GM21529 (cell line): ENCODE measurements at regions not wholly inside any gene's neighbourhood (a gene's known extent, or its start where the extent isn't known, plus 50 kb on each side); places are given as distances from the start of the nearest gene placed in this dataset.

Experiments used
- ATAC-seq: cut with Tn5 transposase; IDR thresholded peaks from one replicate; pipeline ENCODE4 v1.9.1; 2021; ENCODE audit not compliant: unreplicated experiment

DNA sequence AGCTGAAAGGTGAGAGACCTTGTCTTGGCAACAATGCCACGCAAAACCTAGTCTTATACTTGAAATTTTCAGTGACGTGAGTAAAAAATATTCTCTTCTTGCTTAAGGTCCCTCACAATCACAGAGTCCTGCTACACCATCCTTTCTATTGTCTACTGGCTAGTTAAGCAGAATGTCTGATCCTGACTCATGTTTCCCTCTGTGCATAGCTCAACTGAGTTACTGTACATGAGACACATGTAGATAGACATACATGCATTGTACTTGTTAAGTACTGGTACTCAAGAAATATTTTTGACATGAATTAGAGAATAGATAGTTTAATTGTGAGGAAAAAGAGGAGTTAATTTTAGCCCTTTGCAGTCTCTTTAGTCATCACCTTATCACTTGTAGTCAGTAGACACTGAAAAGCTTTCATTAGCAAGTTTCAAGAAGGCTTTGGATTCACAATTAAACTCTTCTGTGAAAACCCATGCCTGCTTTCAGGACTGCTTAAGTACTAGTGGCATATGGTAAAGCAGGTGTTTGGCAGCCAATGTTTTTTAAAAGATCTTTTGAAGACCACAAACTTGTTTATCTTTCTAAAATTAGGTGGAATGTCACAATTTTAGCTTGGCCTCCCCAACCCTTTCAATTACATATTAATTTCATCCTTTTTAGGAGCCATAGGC, 158.7 kb upstream of the CCDC150 start:
- ATAC-seq = no peak

DNA sequence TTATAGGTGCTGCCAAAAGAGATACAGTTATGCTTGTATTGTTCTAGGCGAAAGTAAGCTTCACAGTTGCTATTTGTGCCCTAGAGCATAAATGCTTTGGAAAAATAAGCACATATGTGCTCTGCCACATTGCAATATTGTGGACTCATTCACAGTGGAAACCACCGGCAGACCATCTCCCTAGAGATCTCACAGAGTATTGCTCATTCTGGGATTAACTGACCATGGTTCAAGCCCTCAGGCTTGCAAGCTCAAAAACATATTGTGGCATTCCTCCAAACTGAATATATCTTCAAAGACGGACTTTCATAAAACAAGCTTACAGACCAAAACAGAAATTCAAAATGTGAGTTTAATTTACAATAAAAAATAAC, 158.2 kb upstream of the CCDC150 start:
- ATAC-seq = no peak

DNA sequence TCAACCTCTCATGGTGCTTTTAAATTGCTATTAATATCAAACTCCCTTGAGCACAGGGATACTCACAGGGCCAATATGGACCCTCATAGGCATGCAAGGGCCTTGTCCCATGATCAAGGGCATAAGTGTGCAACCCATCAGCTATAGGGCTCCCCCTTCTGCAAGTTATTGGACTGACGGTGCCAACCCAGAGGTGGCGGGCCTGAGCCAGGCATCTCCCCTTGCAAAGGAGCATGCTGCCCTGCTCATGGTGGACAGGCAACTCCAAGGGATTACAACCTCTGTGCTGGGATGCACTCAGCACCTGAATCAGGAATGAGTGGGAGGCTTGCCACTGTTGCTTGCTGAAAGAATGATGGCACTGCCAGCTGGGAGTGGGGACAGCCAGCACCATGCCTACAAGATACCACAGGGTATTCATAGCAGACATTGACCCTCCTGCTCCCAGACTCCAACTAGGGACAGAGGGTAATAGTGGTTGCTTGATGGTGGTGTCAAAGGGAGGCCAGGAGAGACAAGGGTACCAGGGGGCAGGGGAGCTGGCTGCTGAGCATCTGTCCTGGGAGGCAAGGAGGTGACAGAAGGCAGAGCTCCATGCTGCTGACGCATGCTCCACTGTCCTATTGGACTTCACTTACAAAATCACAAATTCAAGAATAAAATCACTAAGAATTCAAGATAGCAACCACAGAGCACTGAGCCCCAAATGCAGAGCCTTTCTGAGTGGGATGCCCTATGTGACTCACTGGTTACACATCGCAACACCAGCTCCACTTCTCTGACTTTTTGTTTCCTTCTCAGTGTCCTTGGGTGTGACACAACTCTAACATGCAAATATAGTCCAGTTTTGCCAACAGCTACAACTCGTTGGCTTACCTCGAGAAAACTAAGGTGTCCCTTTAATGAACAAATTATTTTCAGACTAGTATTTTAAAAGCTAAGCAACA, 157.1 kb upstream of the CCDC150 start:
- no peak for ATAC-seq

DNA sequence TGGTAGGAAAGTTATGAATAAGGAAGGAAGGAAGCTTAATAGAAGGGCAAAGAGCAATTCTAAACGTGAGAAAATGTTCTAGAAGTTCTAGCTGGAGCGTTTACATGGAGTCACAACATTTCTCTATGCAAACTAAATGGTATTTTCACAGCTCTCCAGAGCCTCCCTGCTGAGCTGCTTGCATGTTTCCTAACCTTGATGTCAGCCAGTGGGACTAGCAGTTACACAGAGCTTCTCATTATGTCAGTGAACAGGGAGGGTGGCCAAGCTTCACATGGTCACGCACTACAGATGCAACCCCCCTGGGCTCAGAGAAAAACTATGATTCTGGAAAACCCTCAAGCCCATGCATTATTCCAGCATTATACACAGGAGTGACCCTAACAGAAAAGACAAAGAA, 153.4 kb upstream of the CCDC150 start:
- no peak for ATAC-seq

DNA sequence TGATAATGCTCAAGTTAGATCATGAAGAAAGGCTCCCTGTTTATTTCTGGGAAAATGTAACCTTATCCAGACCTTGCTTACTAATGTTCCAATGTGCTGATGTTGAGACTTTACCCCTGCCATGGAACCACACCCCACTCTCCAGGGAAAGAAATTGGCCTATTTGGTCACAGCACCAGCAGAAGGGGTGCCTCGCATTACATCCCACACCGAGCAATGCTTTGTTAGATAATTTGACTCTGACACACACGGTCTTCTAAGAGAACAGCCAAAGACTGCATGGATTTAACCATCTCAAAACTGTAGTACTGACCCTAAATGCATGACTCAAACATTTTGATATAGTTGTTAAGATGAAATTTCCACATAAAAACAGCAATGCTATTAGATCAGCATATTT, 152.1 kb upstream of the CCDC150 start:
- ATAC-seq = no peak

DNA sequence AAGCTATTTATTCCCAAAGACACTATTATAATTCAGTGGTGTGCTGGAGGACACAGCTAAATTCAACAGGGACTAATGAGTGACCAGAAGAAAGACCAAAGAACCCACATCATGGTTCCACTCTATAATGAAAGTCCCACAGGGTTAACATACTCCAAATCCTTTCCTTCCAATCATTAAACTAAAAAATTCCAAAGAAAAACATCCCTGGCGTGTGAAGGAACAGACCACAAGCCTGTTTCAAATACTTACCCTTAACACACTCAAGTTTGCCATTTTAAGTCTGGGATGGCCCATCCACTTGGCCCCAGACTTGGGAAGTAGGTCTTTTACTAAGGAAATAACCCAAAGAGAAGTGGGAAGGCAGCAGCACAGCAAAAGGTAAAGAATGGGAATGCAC, 150.1 kb upstream of the CCDC150 start:
- ATAC-seq = no peak

DNA sequence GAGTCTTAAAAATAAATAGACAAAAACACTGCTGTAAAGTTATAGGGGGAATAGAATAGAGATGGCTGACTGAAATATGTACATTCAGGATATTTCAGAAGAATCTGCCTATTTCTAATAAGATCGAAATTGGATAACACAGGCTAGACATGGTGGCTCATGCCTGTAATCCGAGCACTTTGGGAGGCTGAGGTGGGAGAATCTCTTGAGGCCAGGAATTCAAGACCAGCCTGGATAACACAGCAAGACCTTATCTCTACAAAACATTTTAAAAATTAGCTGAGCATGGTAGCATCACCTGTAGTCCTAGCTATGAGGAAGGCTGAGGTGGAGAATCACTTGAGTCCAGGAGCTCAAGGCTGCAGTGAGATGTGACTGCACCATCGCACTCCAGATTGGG, 146.6 kb upstream of the CCDC150 start:
- ATAC-seq = no peak

DNA sequence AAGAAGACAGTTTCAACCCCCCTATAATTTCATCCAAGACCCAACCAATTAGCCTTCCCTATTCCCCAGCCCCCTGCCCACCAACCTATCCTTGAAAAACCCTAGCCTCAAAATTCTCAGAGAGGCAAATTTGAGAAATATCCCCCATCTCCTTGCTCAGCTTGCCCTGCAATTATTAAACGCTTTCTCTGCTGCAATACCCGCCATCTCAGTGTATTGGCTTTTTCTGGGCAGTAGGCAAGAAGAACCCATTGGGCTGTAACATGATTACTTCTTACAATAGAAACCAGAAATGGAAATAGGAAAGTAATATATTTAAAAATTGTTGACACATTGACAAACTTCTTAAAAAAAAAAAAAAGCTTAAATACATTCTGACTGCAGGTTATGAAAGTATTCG, 140.6 kb upstream of the CCDC150 start:
- no peak for ATAC-seq

DNA sequence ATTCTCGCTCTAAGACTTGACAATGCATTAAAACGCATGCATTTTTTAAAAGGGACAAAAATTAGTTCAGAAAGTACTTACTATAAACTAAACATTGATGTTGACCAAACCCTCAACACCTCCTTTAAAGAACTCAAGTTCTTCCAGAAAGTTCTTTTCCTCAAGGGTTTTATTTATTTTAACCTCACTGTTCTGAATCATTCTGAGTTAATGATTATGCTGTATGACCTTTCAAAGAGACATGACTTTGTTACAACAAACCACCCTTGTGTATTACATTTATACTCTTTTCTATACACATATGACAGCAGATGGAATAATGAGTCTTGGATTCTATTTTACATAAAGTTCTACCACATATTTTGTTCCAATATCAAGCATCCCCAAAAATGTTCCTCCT, 139.8 kb upstream of the CCDC150 start:
- ATAC-seq = no peak

DNA sequence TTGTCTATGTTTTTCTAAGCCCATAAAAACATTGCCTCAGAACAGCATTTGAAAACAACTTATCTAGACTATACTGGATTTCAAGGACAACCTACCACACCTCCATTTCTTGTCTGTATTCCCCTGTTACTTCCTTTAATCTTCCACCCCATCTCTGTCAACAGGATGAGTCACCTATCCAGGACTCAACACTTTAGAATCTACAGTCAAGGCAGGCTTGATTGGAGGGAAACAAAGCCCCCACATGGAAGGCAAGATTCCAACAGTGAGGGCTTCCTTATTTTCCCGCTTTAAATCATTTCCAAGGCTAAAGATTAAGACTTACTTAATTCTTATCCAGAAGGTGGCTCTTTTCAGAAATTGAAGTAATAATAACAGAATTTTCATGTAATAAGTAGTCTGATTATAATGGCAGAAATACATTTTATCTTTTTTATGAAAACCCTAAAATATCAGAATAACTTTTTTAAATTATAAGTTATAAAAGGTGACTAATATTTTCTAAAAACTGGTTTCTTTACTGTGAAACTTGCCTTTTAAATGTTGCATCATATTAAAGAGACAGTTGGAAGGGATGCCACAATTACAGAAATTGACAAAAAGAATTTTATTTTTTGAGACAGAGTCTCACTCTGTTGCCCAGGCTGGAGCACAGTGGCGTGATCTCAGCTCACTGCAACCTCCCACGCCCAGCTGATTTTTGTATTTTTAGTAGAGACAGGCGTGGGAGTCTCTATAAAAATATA, 138.7 kb upstream of the CCDC150 start:
- no peak for ATAC-seq

DNA sequence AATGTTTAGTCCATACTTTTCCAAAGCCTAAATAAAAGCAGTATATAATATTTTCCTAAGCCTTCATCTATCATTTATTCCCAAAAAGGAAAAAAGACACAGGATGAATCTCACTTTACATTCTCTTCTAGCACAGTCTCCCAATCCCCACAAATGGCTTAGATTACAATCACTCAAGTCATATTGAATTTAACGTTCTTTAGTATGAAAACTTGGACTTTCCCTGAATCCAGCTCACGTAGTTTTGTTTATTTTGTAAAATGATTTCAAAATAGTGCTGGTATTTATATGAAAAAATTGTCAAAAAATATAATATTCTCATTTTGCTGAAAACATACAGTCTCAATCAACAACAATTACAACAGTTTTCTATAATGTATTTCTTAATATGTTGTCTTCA, 137.7 kb upstream of the CCDC150 start:
- ATAC-seq = no peak

DNA sequence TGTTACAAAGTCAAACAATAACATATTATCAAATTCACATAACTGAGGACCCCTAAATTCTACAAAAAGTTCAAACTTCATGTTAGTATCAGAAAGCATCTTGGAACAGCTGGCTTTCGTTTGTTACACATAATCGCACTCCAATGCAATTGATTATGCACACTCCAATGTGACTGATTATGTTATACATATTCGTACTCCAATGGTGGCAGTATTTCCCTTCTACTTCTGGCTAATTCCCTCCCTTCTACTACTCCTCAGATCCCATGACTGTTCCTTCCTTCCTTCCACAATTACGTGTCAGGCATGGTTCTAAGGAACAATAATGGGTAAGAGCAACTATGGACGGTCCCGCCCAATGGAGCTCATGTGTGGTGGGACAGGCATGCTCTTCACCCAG, 137.1 kb upstream of the CCDC150 start:
- ATAC-seq = no peak

DNA sequence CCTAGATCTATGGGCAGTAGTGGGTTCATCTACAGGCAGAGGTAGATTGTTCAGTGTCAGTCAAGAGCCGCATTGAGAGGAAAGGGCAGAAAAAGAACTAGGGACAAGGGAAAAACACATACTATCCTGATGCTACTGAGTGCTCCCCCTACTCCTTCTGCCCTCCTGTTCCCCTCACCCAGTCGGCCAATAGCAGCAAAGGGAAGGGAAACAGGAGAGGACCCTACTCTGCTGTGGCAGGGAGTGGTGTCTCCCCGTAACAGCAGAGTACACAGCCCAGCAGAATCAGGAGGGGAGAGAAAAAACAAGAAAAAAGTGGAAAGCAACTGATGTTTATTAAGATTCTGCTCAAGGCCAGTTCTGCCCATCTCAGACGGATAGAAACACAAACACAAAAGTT, 136.1 kb upstream of the CCDC150 start:
- ATAC-seq = no peak

DNA sequence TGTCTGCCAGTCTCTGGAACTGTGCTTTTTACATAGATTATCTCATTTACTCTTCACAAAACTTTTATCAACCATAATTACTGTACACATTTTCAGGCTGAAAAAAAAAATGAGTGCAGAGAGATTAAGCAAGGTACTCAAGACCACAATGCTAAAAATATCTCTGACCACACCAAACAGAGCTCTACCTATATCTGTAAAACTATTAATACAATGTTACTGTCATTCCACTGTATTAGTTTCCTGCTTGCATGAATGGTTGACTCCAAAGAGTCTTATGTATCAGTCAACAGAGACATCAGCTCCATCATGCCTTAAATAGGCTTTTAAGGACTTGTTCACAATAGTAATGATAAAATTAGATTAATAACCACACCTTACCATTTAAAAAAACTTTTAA, 134.7 kb upstream of the CCDC150 start:
- no peak for ATAC-seq

DNA sequence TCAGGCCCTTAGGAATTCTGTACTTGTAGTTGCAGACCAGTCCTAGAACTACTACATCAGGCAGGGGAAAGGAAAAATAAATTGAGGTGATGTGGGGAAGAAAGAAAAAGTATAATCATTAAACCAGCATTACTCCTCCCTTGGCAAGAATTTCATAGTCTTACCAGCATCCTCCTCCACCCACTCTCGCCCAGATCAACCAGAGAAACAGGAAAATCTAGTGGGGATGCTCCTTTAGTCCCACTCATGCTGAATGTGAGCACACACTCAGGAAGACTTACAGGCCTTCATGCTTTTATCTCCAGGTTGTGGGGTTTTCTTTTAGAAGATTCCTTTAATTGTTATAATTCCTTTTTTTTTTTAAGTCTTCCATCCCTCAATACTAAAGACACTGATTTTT, 129.3 kb upstream of the CCDC150 start:
- no peak for ATAC-seq

DNA sequence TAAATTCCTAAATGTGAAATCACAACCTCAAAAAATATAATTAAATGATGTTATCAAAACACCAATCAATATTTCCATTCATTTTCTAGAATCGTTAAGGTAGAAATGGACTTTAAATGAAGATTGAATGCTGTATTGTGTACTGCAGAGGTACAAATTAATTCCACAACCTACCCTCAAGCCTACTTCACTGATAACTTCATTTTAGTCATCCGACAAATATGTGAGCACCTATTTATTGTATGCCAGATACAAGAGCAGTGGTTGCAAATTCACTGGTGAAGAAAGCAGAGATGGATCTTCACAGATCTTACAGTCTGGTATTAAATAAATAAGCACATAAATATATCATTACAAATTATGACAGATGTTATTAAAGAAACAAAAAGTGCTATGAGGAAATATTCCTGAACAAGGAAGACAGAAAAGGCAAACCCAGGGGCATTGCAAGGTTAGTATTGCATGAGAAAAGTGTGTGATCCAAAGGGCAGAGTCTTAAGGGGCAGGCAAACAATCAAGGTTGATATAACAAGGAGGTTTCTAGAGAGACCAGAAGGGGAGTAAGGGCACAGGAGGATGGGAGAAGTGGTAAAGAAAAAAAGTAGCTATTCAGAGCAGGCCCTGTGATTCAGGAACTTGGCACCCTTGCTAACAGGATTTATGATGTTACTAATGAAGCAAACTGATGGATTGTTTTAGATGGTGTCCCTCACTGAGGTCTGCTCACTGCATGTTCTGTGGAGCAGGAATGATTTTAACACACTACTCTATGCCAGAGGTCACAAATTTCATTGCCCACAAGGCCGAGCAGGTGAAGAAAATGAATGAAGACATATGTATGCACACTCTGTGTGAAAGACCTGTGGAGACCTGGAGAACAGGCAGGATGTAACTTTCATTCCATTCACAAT, 128.0 kb upstream of the CCDC150 start:
- ATAC-seq = no peak

DNA sequence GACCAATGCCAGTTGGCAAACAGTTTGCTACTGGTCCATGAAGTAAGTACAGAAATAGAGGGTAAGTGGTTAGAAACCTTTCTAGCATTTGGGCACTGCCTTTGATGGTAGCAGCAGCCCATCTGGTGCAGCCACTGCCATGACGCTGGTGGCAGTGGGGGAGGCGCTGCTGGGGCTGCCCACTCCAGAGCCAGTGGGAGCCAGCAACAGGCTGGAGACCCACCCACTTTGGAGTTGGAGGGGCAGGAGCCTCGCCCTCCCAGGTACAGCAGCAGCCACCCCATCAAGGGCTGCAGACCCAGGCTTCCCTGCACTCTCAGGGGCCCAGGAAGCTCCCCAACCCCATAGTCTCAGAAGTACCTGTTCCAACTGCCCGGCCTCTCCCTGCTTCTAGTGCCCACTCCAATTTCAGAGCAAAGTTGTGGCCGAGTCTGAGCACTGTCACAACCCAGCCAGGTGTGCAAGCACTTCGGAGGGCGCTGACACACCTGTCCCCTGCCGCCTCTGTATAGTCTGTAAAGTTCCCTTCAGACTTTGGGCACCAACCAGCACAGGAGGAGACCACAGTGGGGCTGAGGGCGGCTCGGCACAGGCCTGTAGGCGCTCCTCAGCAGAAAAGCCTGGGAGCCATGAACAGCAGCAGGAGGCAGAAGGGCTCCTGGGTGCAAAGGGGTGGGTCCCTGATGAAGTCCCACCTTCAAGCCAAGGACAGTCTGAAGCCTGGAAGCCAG, 125.6 kb upstream of the CCDC150 start:
- ATAC-seq = no peak

DNA sequence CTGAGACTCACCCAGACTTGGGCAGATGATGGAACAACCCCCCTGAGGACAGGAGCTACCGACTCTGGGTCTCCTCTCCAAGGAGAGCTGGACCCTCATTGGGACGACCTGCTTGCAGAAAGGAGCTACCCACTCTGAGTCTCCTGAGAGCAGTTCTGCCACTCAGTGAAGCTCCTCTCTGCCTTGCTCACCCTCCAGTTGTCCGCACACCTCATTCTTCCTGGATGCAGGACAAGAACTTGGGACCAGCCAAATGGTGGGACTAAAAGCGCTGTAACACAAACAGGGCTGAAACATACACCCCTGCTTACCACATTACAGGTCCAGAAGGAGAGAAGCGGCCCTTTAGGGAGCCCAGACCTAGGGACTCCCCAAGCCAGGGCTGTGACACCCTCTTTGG, 124.9 kb upstream of the CCDC150 start:
- no peak for ATAC-seq

DNA sequence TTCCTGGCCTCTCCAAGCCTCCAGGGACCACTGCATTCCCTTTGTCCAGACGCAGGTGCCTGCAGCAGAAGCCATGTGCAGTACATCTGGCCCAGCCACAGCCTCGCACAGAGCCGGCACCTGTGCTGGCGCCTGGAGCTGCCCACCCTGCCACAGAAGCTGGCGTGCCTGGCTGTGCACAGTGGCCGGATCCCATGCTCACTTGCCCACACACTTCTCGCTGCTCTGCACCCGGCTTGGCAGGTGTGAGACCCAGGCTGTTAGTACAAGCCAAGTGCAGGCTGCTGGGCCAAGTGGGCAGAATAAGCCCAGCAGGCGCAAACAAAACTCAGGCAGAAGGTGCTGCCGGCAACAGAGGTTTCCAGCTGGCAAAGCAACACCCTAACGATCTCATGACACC, 124.5 kb upstream of the CCDC150 start:
- ATAC-seq = no peak

DNA sequence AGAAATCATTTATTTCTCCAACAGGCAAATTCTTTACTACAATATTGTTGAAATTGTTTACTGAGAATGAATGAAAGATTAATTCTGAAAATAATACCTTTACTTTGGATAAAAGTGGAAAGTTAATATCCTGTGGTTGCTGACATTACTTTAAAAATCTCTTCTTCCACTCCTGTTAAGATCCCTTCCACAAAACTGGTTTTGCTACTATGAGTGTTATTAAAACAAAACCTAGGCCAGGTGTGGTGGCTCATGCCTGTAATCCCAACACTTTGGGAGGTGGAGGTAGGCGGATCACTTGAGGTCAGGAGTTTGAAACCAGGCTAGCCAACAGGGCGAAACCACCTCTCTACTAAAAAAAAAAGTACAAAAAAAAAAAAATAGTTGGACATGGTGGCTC, 123.9 kb upstream of the CCDC150 start:
- no peak for ATAC-seq
